Right renal cortex interstitium (tissue), 3 donors: ENCODE measurements at regions not wholly inside any gene's neighbourhood (a gene's known extent, or its start where the extent isn't known, plus 50 kb on each side); places are given as distances from the start of the nearest gene placed in this dataset.

Experiments
- DNase-seq, 3 donors: peaks; one replicate each; pipeline ENCODE4 v3.0.0-alpha.2; 2013; ENCODE audit warnings: low read depth in 3 of 3, low spot score in 2 of 3

DNA sequence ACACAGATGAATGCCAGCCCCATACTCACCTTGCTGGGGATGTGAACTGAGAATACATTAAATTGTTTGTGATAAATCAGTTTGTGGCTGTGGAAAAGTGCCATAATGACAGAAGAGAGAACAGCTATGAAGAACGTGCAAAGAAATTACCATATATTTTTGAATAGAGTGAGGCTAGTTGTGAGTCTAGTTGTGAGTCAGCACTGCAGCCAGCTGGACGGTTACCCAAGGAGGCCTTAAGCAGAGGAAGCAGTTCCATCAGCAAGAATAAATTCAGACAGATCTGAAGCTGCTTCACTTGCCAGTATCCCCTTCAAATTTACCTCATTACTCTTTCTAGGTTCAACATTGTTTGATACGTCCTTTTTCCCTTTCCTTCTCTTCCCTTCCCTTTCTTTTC, 446.0 kb downstream of the MTRR start:
- DNase-seq = no peak

GRCh38 chr5:8316608-8317280, 447.8 kb downstream of the MTRR start:
- no peak for DNase-seq

DNA sequence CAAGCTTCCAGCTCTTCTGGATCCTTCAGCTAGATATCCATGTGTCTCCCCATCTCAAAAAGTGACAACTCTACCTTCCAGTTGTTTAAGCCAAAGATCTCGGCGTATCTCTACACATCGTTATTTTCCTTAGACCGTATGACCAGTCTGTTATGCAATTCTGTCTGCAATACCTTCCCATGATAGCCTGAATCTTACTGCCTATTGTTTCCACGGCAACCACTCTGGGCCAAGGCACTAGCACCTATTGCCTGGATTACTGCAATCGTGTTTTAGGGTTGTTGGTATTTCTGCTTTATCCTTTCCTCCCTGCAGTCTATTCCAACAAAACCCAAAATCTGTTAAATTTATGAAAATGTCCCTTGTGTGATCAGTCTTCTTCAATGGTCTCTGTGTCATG, 448.4 kb downstream of the MTRR start:
- DNase-seq = no peak

DNA sequence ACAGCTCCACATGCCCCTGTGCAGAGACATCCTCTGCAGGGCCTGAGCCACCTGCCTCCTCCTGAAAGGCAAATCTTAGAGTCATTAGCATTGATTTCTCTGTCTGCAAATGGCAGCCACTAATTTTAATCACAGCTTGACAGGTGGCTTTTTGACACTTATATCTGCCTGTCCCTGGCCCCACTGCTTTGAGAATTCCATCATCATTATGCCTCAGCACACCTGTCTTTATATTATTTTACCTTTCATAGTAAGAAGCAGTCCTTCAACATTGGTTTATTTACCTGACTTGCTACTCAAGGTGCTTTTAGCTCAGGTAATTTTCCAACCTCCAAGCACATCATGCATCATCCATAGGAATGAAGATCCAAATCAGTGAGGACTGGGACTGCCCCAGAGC, 451.3 kb downstream of the MTRR start:
- DNase-seq = no peak

DNA sequence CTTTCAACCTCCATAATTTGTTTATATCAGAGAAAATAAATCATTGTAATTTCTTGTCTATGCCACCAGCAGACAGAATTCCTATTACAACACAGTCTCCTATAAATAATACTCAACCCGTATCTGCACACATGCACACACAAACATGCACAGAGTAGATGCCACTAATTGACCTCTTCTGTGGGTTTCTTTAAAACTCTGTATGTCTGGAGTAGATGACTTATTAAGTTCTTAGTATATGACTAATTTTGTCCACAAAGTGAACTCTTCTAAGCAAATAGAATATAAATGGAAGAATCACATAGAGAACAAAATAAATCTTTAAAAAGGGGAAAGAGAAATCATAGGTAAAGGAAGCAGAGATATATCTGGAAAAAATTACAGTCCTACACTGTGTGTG, 452.3 kb downstream of the MTRR start:
- no peak for DNase-seq

DNA sequence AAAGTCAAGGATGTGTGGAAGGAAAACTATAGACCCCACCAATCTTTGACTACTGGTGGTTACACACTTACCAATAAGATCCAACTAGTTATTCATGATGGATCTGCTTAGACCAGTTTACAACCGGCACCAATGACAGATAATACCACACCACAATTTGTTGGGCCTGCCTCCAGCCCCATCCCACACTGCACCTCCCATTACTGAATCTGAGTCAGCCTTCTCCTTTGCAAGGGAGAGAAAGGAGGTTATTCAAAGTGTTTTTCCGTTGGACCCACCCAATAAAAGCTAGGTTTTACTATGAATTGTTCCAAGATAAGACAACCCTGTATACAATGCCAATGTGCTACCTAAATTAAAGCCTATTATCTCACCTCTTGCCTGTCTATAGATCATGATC, 453.5 kb downstream of the MTRR start:
- DNase-seq = no peak

GRCh38 chr5:8327016-8327415, 458.1 kb downstream of the MTRR start:
- DNase-seq = no peak

- no peak for DNase-seq
Measured at GRCh38 chr5:8329773-8330172, 460.8 kb downstream of the MTRR start.

DNA sequence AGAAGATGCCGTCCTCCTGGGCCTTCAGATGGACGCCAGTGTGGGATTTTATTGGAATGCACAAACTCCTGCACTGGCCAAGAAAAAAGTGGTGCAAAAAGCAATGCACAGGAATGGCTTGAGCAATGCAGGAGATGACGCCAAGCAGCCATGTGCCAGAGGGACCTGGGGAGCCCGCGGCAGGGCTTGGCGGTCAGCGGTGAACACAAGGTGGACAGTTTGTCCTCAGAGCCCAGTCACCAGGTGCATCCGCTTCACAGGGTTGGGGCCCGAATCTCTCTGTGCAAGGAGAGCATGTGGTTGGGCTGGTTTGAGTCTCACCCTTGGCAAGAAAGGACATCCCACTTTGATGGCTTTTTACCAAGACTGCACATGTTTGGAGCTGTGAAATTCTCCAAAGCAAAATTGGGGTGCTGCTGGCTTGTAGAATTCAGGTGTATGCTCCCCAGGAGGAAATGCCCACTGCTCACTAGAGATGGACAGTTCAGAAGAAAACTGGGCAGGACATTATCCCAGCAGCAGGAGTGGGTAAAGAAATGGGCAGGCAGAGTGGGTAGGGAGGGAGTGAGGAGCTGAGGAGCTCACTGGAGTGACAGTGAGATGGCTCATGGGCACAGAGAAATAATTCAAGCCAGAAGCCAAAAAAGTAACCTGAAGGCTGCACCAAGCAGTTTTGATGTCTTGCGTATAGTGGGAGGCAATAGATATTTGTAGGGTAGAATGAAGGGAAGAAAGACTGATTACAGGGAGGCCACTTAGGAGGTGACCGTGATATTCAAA, 463.9 kb downstream of the MTRR start:
- no peak for DNase-seq

GRCh38 chr5:8333485-8333884, 464.5 kb downstream of the MTRR start:
- no peak for DNase-seq

DNA sequence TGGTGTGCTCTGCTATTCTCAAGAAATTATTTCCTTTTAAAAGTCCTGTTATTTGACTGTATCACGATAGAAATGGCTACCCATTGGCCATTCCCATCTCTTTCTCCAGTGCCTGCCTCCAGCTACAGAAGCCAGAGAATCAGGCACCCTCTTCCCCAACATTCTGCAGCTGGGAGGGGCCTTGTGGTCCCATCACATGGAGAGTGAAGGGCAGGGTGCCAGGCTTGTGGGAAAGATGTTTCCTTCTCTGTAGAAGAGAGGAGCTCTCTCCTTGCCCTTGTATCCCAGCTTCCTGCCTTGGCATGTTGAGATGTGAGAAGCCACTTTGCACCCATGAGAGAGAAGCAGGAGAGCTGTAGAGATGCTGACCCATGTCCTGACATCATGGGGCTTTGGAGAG, 465.0 kb downstream of the MTRR start:
- DNase-seq = no peak

GRCh38 chr5:8340261-8340660, 471.3 kb downstream of the MTRR start:
- DNase-seq = no peak

DNA sequence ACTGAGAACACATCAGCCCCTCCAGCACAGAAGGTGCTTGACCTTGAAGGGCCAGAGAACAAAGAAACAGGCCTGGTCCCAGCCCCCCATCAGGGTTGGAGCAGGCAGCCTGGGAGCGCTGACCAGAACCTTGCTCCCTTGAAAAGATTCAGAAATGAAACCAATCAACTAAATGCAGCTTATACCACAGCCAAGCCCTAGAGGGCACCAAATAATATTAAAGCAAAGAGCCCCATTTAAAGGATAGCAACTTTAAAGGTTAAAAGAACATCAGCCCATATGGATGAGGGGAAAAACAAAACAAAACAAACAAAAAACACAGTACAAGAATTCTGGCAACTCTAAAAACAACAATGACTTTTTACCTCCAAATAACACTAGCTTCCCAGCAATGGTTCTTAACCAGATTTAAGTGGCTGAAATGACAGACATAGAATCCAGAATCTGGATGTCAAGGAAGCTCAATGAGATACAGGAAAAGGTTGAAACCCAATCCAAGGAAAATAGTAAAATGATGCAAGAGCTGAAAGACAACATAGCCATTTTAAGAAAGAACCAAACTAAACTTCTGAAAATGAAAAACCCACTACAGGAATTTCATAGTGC, 471.9 kb downstream of the MTRR start:
- no peak for DNase-seq

DNA sequence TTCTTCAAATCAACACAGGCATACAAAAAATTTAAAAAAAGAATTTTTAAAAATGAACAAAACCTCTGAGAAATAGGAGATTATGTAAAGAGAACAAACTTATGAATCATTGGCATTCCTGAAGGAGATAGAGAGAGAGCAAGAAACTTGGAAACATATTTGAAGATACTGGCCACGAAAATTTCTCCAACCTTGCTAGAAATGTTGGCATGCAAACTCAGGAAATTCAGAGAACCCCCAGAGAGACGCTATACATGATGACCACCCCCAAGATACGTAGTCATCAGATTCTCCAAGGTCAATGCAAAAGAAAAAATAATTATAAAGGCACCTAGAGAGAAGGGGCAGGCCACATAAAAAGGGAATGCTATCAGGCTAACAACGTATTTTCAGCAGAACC, 472.5 kb downstream of the MTRR start:
- no peak for DNase-seq

DNA sequence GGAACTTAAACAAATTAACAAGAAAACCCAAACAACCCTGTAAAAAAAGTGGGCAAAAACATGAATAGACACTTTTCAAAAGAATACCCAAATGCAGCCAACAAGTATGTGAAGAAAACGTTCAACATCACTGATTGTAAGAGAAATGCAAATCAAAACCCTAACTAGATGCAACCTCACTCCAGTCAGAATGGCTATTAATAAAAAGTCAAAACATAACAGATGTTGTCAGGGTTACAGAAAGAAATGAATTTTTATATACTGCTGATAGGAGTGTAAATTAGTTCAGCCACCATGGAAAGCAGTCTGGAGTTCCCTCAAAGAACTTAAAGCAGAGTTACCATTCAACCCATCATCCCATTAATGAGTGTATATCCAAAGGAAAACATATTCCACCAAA, 479.0 kb downstream of the MTRR start:
- DNase-seq = no peak

GRCh38 chr5:8349855-8350254, 480.9 kb downstream of the MTRR start:
- no peak for DNase-seq

GRCh38 chr5:8350644-8351339, 481.8 kb downstream of the MTRR start:
- DNase-seq = no peak

DNA sequence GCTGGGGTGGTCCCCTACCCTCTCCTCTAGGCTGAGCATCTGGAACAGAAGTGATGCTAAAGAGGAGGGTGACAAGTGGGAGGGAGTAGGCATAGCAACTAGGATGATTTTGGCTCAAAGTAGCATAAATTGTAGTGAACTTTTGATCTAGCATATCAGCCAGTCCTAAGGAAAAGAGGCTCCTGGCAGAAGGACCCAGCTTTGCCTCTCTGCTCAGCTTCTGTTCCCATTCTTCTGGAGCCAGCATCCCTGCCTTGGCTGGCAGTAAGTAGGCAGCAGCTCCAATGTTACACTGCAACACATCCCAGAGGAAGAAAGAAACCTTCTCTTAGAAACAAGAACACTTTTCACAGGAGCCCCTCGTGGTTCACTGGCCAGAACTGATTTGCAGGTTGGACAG, 487.0 kb downstream of the MTRR start:
- DNase-seq = no peak

- no peak for DNase-seq
Measured at GRCh38 chr5:8360012-8360411, 491.1 kb downstream of the MTRR start.

- no peak for DNase-seq
Measured at GRCh38 chr5:8362495-8362894, 493.5 kb downstream of the MTRR start.

DNA sequence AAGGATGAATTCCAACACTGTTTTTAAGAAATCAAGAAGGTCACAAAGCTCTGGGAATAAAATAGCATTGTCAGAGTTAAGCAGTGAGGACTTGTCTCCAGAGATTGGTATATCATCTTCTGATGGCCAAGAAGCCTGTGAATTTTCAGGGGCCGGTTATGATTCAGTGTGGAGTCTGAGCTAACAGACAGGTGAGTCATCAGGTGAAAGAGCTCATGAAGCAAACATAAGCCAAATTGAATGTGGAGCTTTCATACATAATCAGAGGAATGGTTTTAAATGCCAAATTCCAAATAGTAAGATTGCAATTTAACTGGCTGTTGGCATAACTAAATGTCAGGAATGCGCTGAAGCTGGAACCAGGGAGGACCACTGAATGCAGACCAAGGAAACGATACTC, 494.2 kb downstream of the MTRR start:
- DNase-seq = no peak

GRCh38 chr5:8366266-8366665, 497.3 kb downstream of the MTRR start:
- DNase-seq = no peak
